NCI-H1694 (cell line): ENCODE measurements at regions not wholly inside any gene's neighbourhood (a gene's known extent, or its start where the extent isn't known, plus 50 kb on each side); places are given as distances from the start of the nearest gene placed in this dataset.
A peak's percentile ranks its signal among the peaks of the same experiment; 100 is the strongest.
"Not testable (repeated sequence)": the region's sequence is repeated elsewhere in the genome, so short reads cannot be mapped to it uniquely, and the experiment has no call there.

ENCODE experiments used
- DNase-seq: peaks from one replicate; lab custom pipeline; 2025; lab: John Stamatoyannopoulos, UW

- DNase-seq, result no peak
These were observed 390.6 kb downstream of the NDFIP2 start for GRCh38 chr13:79871594-79871993.

GRCh38 chr13:79870766-79871165 is 389.8 kb downstream of the NDFIP2 start:
- DNase-seq, result no peak

GRCh38 chr13:79870123-79870522 is 389.2 kb downstream of the NDFIP2 start:
- no peak for DNase-seq

- DNase-seq, result peak; percentile 9
These were observed 388.4 kb downstream of the NDFIP2 start for GRCh38 chr13:79869326-79869725.

- DNase-seq, result no peak
These were observed 386.3 kb downstream of the NDFIP2 start for GRCh38 chr13:79867254-79867653.

GRCh38 chr13:79866436-79866835 is 385.5 kb downstream of the NDFIP2 start:
- no peak for DNase-seq

GRCh38 chr13:79862515-79862914 is 381.6 kb downstream of the NDFIP2 start:
- DNase-seq, result no peak

- DNase-seq, result no peak
These were observed 380.8 kb downstream of the NDFIP2 start for GRCh38 chr13:79861731-79862130.

GRCh38 chr13:79860791-79861190 is 379.8 kb downstream of the NDFIP2 start:
- no peak for DNase-seq

- DNase-seq, result no peak
These were observed 378.8 kb downstream of the NDFIP2 start for GRCh38 chr13:79859756-79860155.

- no peak for DNase-seq
These were observed 372.3 kb downstream of the NDFIP2 start for GRCh38 chr13:79853251-79853650.

- DNase-seq, result no peak
These were observed 370.4 kb downstream of the NDFIP2 start for GRCh38 chr13:79851318-79851717.

GRCh38 chr13:79847882-79848592 is 367.1 kb downstream of the NDFIP2 start:
- DNase-seq, result no peak

- DNase-seq, result no peak
These were observed 365.4 kb downstream of the NDFIP2 start for GRCh38 chr13:79846386-79846785.

- no peak for DNase-seq
These were observed 356.9 kb downstream of the NDFIP2 start for GRCh38 chr13:79837741-79838450.

- DNase-seq, result not testable (repeated sequence)
These were observed 355.2 kb downstream of the NDFIP2 start for GRCh38 chr13:79836121-79836520.

GRCh38 chr13:79834876-79835275 is 353.9 kb downstream of the NDFIP2 start:
- DNase-seq, result no peak

GRCh38 chr13:79833991-79834390 is 353.0 kb downstream of the NDFIP2 start:
- DNase-seq, result no peak

- DNase-seq, result no peak
These were observed 350.6 kb downstream of the NDFIP2 start for GRCh38 chr13:79831556-79831955.

- no peak for DNase-seq
These were observed 350.0 kb downstream of the NDFIP2 start for GRCh38 chr13:79830945-79831344.

GRCh38 chr13:79830426-79830825 is 349.5 kb downstream of the NDFIP2 start:
- no peak for DNase-seq

- no peak for DNase-seq
These were observed 348.9 kb downstream of the NDFIP2 start for GRCh38 chr13:79829880-79830279.

GRCh38 chr13:79825959-79826358 is 345.0 kb downstream of the NDFIP2 start:
- no peak for DNase-seq

- DNase-seq, result no peak
These were observed 334.1 kb downstream of the NDFIP2 start for GRCh38 chr13:79815041-79815440.
